ENCODE measurements at regions not wholly inside any gene's neighbourhood (a gene's known extent, or its start where the extent isn't known, plus 50 kb on each side); places are given as distances from the start of the nearest gene placed in this dataset.
"Not testable (repeated sequence)": the region's sequence is repeated elsewhere in the genome, so short reads cannot be mapped to it uniquely, and the experiment has no call there.

GRCh38 chr12:115296613-115297198 is 612.7 kb upstream of the TBX3 start:
- intact Hi-C loops (cut with DNase I): no loop called here
- Histone ChIP-seq H3K27me3 (no peaks in the 10 kb centered on the region), H3K4me3 (no peak overlapping the region), H3K9me3 (no peaks in the 10 kb centered on the region), H3K27ac (no peak overlapping the region), H3K4me1 (no peaks in the 10 kb centered on the region), H3K36me3 (replicated peaks in 1 of 2; ENCODE audit: insufficient read depth in 1 of 2, low read depth in 2 of 2) (no peaks in the 10 kb centered on the region)
- ATAC-seq (no peak), DNase-seq (no peak)
- WGBS, 2 donors: 69% methylated on average over 5 of the region's 5 CpGs
- TF ChIP-seq POLR2A (IDR thresholded peaks at IDR 0.05): no peak
- no peak for TF ChIP-seq CTCF (IDR thresholded peaks at IDR 0.05)

- Histone ChIP-seq H3K36me3 (replicated peaks in 1 of 2; ENCODE audit: insufficient read depth in 1 of 2, low read depth in 2 of 2) (no peaks in the 10 kb centered on the region), H3K9me3 (no peaks in the 10 kb centered on the region), H3K4me1 (no peaks in the 10 kb centered on the region), H3K27ac (no peak overlapping the region), H3K27me3 (no peaks in the 10 kb centered on the region), H3K4me3 (no peak overlapping the region)
- intact Hi-C loops (cut with DNase I): no loop called here
- TF ChIP-seq POLR2A (IDR thresholded peaks at IDR 0.05) (no peak), CTCF (IDR thresholded peaks at IDR 0.05) (no peak)
- 57 to 63% methylated on average over 3 of the region's 3 CpGs for WGBS, 2 donors
- ATAC-seq (no peak), DNase-seq (no peak)
These were observed 611.9 kb upstream of the TBX3 start for GRCh38 chr12:115295886-115296285.

GRCh38 chr12:115294453-115295133 is 610.6 kb upstream of the TBX3 start:
- no peak for DNase-seq
- H3K36me3 ChIP-seq (replicated peaks in 1 of 2; ENCODE audit: insufficient read depth in 1 of 2, low read depth in 2 of 2): no peaks in the 10 kb centered on the region
- no peak overlapping the region for H3K4me3 ChIP-seq
- H3K4me1 ChIP-seq: no peaks in the 10 kb centered on the region
- H3K27me3 ChIP-seq: no peaks in the 10 kb centered on the region
- TF ChIP-seq CTCF (IDR thresholded peaks at IDR 0.05) (no peak), POLR2A (IDR thresholded peaks at IDR 0.05) (no peak)
- no peak overlapping the region for H3K27ac ChIP-seq
- no peak for ATAC-seq
- intact Hi-C loops (cut with DNase I): no loop called here
- H3K9me3 ChIP-seq: no peaks in the 10 kb centered on the region
- WGBS, 2 donors: 48 to 51% methylated on average over 4 of the region's 4 CpGs

GRCh38 chr12:115285429-115285828 is 601.5 kb upstream of the TBX3 start:
- H3K36me3 ChIP-seq (replicated peaks in 1 of 2; ENCODE audit: insufficient read depth in 1 of 2, low read depth in 2 of 2); DNase-seq; H3K27ac ChIP-seq; ATAC-seq; H3K9me3 ChIP-seq; H3K4me1 ChIP-seq; H3K27me3 ChIP-seq; H3K4me3 ChIP-seq; intact Hi-C loops (cut with DNase I): not testable (repeated sequence)
- WGBS, 2 donors: 61% methylated on average over 9 of the region's 10 CpGs; no CpG with 5 or more reads in 1 of the 2 donors

GRCh38 chr12:115273456-115273855 is 589.5 kb upstream of the TBX3 start:
- no peaks in the 10 kb centered on the region for H3K27me3 ChIP-seq
- H3K36me3 ChIP-seq (replicated peaks in 1 of 2; ENCODE audit: insufficient read depth in 1 of 2, low read depth in 2 of 2): no peaks in the 10 kb centered on the region
- H3K4me3 ChIP-seq: no peak overlapping the region
- no peak for TF ChIP-seq POLR2A (IDR thresholded peaks at IDR 0.05)
- TF ChIP-seq CTCF (IDR thresholded peaks at IDR 0.05): no peak
- no peaks in the 10 kb centered on the region for H3K9me3 ChIP-seq
- ATAC-seq: no peak
- no peak for DNase-seq
- intact Hi-C loops (cut with DNase I): no loop called here
- H3K27ac ChIP-seq: no peak overlapping the region
- 66 to 69% methylated on average over 2 of the region's 2 CpGs for WGBS, 2 donors
- no peaks in the 10 kb centered on the region for H3K4me1 ChIP-seq
